HepG2 (cell line): ENCODE measurements at regions not wholly inside any gene's neighbourhood (a gene's known extent, or its start where the extent isn't known, plus 50 kb on each side); places are given as distances from the start of the nearest gene placed in this dataset.

Source experiments
- ATAC-seq: fragments of 200-7000 bp; cut with Tn5 transposase; 3 replicates; pipeline ENCODE4 v1.9.1; 2020; ENCODE audit warnings: mild to moderate bottlenecking, moderate library complexity
- BruUV-seq: library from RNA; stranded (reverse); fragments of 400-500 nt; replicated peaks from 2 replicates; lab custom pipeline; 2021; lab: Mats Ljungman, UMichigan
- CTCF ChIA-PET: fragments of 300-600 bp; formaldehyde crosslinking; extraction: SDS; loops from one replicate; lab custom pipeline; 2021; ENCODE audit warnings: low total read pairs, inconsistent platforms, low intra/inter-chr PET ratio; lab: Yijun Ruan, JAX
- POLR2A ChIA-PET: fragments of 350-600 bp; sonication (Branson Sonifier 250); formaldehyde crosslinking; loops from one replicate; lab custom pipeline; 2020; ENCODE audit warnings: antibody characterized with exemption, inconsistent platforms; lab: Yijun Ruan, JAX
- DNase-seq: peaks from one replicate; pipeline ENCODE4 v3.0.0-alpha.2; 2015; ENCODE audit warnings: low spot score
- FAIRE-seq: peaks from 3 replicates; lab custom pipeline; 2011; peaks lifted over from hg19 to GRCh38; lab: Jason Lieb, UNC
- H2AFZ ChIP-seq: one replicate; pipeline ENCODE4 v1.6.1; 2011; ENCODE audit warnings: low read length, inconsistent platforms
- H3K27ac ChIP-seq: fragments of 300-600 bp; 3 replicates; pipeline ENCODE4 v1.8.0; 2011; ENCODE audit warnings: mixed run types, mild to moderate bottlenecking, mixed read lengths, low read length, inconsistent platforms; ENCODE audit not compliant: insufficient read depth; ENCODE audit errors: extremely low read length
- H3K27me3 ChIP-seq, 2 experiments: fragments of 200-600 bp in 1 of 2; 2 replicates in 1 of 2; 3 replicates in 1 of 2; pipeline versions ENCODE4 v1.6.0 to v1.8.0; 2011; ENCODE audit warnings: low read length in 2 of 2, mild to moderate bottlenecking in 2 of 2, moderate library complexity in 2 of 2, inconsistent platforms in 1 of 2; ENCODE audit not compliant: insufficient read depth in 2 of 2, control insufficient read depth in 1 of 2
- H3K36me3 ChIP-seq, 2 experiments: fragments of 200-600 bp in 1 of 2; replicated peaks in 1 of 2; 2 replicates in 1 of 2; 3 replicates in 1 of 2; pipeline versions ENCODE4 v1.5.1 to v1.8.0; 2011; ENCODE audit warnings: low read length in 2 of 2, inconsistent platforms in 1 of 2; ENCODE audit not compliant: insufficient read depth in 2 of 2, control insufficient read depth in 1 of 2
- H3K4me1 ChIP-seq: 2 replicates; pipeline ENCODE4 v1.5.1; 2012; ENCODE audit warnings: low read length, inconsistent platforms; ENCODE audit not compliant: insufficient read depth
- H3K4me2 ChIP-seq: 2 replicates; pipeline ENCODE4 v1.6.0; 2011; ENCODE audit warnings: low read depth, low read length, inconsistent platforms
- H3K4me3 ChIP-seq, 3 experiments: fragments of 200-600 bp in 1 of 3; sonication (generic), shearing (Covaris generic) in 1 of 3; replicated peaks in 1 of 3; 2 replicates each; pipeline ENCODE4 v1.5.1; 2011 to 2016; ENCODE audit warnings: low read length in 3 of 3, inconsistent platforms in 2 of 3, low read depth in 2 of 3, mild to moderate bottlenecking in 2 of 3, control low read depth in 1 of 3, mixed read lengths in 1 of 3; ENCODE audit not compliant: insufficient read depth in 1 of 3
- H3K79me2 ChIP-seq: one replicate; pipeline ENCODE4 v1.6.1; 2011; ENCODE audit warnings: low read length, inconsistent platforms; ENCODE audit not compliant: insufficient read depth
- H3K9ac ChIP-seq: 2 replicates; pipeline ENCODE4 v1.6.0; 2011; ENCODE audit warnings: mild to moderate bottlenecking, low read depth, low read length, inconsistent platforms; ENCODE audit not compliant: insufficient read depth
- H3K9me3 ChIP-seq: 2 replicates; pipeline ENCODE4 v1.5.1; 2012; ENCODE audit warnings: mild to moderate bottlenecking, low read length
- H4K20me1 ChIP-seq: 2 replicates; pipeline ENCODE4 v1.6.0; 2011; ENCODE audit warnings: inconsistent platforms, mild to moderate bottlenecking, low read length, moderate library complexity; ENCODE audit not compliant: insufficient read depth
- CSRNP1 ChIP-seq: sonication (generic); formaldehyde crosslinking; IDR thresholded peaks from 2 replicates; pipeline ENCODE4 v1.8.1; 2023; ENCODE audit warnings: mild to moderate bottlenecking, missing genetic modification reagents
- HHEX ChIP-seq: IDR thresholded peaks from 2 replicates; pipeline ENCODE4 v1.6.1; 2016; ENCODE audit warnings: control low read depth
- MEIS2 ChIP-seq: sonication (generic); formaldehyde crosslinking; IDR thresholded peaks from 2 replicates; pipeline ENCODE4 v1.9.0; 2021; ENCODE audit warnings: mild to moderate bottlenecking, missing genetic modification reagents
- MIER2 ChIP-seq: IDR thresholded peaks from 2 replicates; pipeline ENCODE4 v1.6.1; 2016; ENCODE audit warnings: missing biosample characterization, missing genetic modification reagents
- THRA ChIP-seq: sonication (generic); formaldehyde crosslinking; IDR thresholded peaks from 2 replicates; pipeline ENCODE4 v1.4.0; 2020; ENCODE audit warnings: missing genetic modification reagents, borderline replicate concordance
- THYN1 ChIP-seq: sonication (generic); formaldehyde crosslinking; IDR thresholded peaks from 2 replicates; pipeline ENCODE4 v1.8.1; 2023; ENCODE audit warnings: low read depth, mild to moderate bottlenecking, moderate library complexity, missing genetic modification reagents, borderline replicate concordance
- USF2 ChIP-seq, 2 experiments: sonication (generic) in 1 of 2; formaldehyde crosslinking in 1 of 2; IDR thresholded peaks; 2 replicates each; pipeline versions ENCODE4 v1.5.1 to v1.6.1; 2011 to 2020; ENCODE audit warnings: borderline replicate concordance in 1 of 2, low read depth in 1 of 2, low read length in 1 of 2, mild to moderate bottlenecking in 1 of 2, missing genetic modification reagents in 1 of 2, moderate library complexity in 1 of 2
- ZBTB33 ChIP-seq: sonication (generic); formaldehyde crosslinking; IDR thresholded peaks from 2 replicates; pipeline ENCODE4 v1.4.0; 2020; ENCODE audit warnings: missing genetic modification reagents
- ZNF276 ChIP-seq: sonication (generic); formaldehyde crosslinking; IDR thresholded peaks from 2 replicates; pipeline ENCODE4 v1.4.0; 2020; ENCODE audit warnings: mild to moderate bottlenecking, low read depth, missing genetic modification reagents
- ZNF333 ChIP-seq: sonication (generic); formaldehyde crosslinking; IDR thresholded peaks from 2 replicates; pipeline ENCODE4 v1.4.0; 2020; ENCODE audit warnings: mild to moderate bottlenecking, missing genetic modification reagents, borderline replicate concordance
- WGBS: methylation state at CpG from one replicate; pipeline ENCODE4 v1.1.6; 2017; ENCODE audit warnings: low lambda C conversion rate; 5-methylcytosine and 5-hydroxymethylcytosine counted together
- in situ Hi-C: cut with HindIII; loops from 2 replicates; pipeline ENCODE4 v1.10.0; 2017; ENCODE audit warnings: low pct_unique_long_range_greater_than_20kb; ENCODE audit not compliant: extremely low pct_ligation_motif_present
- intact Hi-C: fragments of 100-400 bp; cut with micrococcal nuclease; formaldehyde crosslinking; loops from one replicate; pipeline ENCODE4 v1.10.0; 2022; ENCODE audit not compliant: unreplicated experiment

GRCh38 chr22:20655623-20656022, 118.3 kb upstream of the SERPIND1 start (continued):
- TF ChIP-seq USF2 (IDR thresholded peaks at IDR 0.05; ENCODE audit: low read depth, low read length) (no peak), USF2 (CRISPR knock-in tag; IDR thresholded peaks at IDR 0.05; ENCODE audit: borderline replicate concordance) (no peak), THRA (no peak), MIER2 (no peak), ZNF276 (CRISPR knock-in tag) (no peak), THYN1 (CRISPR knock-in tag) (no peak), ZNF333 (CRISPR knock-in tag) (no peak)

GRCh38 chr22:20656516-20656901, 117.4 kb upstream of the SERPIND1 start:
- FAIRE-seq (no peak), ATAC-seq (peak; percentile 31; the same call in 2 of the 3 replicates)

More at GRCh38 chr22:20656516-20656901, 117.4 kb upstream of the SERPIND1 start:
- no peaks in the 10 kb centered on the region for H3K9me3 ChIP-seq
- H2AFZ ChIP-seq, result no peak overlapping the region
- no peaks in the 10 kb centered on the region for H3K79me2 ChIP-seq
- intact Hi-C loops, result no loop called here
- BruUV-seq, result TSS peak; percentile 85
- no peaks in the 10 kb centered on the region for H4K20me1 ChIP-seq
- H3K9ac ChIP-seq, result no peak overlapping the region
- WGBS, result 78% methylated on average over 12 of the region's 12 CpGs
- H3K4me2 ChIP-seq, result no peak overlapping the region
- CTCF ChIA-PET, result no interaction called here
- no peak overlapping the region for H3K4me3 ChIP-seq
- TF ChIP-seq MEIS2, result no peak
- peak; percentile 65; the same call in 1 of the 2 replicates for TF ChIP-seq ZBTB33 (CRISPR knock-in tag)
- no peak for TF ChIP-seq CSRNP1
- TF ChIP-seq HHEX (CRISPR knock-in tag), result no peak
- H3K27me3 ChIP-seq, result peaks cover 0 to 8% of the 10 kb centered on the region in 2 experiments; a peak in 2 of 5 replicates
- no peaks in the 10 kb centered on the region for H3K36me3 ChIP-seq
- POLR2A ChIA-PET, result no interaction called here
- no peak overlapping the region for H3K27ac ChIP-seq
- DNase-seq, result no peak
- in situ Hi-C loops, result no loop called here
- H3K4me1 ChIP-seq, result no peaks in the 10 kb centered on the region
